GM21528 (cell line): ENCODE measurements at regions not wholly inside any gene's neighbourhood (a gene's known extent, or its start where the extent isn't known, plus 50 kb on each side); places are given as distances from the start of the nearest gene placed in this dataset.

Experiments
- ATAC-seq: cut with Tn5 transposase; IDR thresholded peaks from one replicate; pipeline ENCODE4 v1.9.1; 2021; ENCODE audit warnings: mild to moderate bottlenecking, moderate library complexity; ENCODE audit not compliant: unreplicated experiment, low FRiP score

DNA sequence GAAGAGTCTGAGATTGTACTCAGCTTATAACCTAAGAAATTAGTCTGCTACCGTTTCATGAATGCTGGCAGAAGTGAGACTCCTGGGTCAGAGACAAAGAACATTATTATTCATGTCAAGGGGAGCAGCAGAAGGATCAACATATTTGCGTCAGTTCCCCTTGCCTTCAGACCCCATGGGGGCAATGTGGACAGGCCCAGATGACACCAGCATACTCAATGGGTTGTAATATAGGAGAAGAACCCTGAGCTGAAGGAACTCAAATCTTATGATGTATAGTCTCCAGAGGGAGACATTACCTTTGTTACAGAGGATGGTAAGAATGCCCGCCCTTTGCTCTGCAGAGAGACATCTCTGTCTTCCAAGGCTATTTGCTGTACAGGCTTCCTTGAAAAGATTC lies 384.4 kb downstream of the EPM2A start:
- ATAC-seq: no peak

GRCh38 chr6:145352382-145353080 lies 382.8 kb downstream of the EPM2A start:
- no peak for ATAC-seq

- no peak for ATAC-seq
Measured at GRCh38 chr6:145360865-145361264, 374.5 kb downstream of the EPM2A start.

- ATAC-seq: no peak
Measured at GRCh38 chr6:145367149-145367548, 368.2 kb downstream of the EPM2A start.

GRCh38 chr6:145368075-145368474 lies 367.2 kb downstream of the EPM2A start:
- ATAC-seq: no peak

- ATAC-seq: no peak
Measured at GRCh38 chr6:145370559-145370958, 364.8 kb downstream of the EPM2A start.

GRCh38 chr6:145372671-145373151 lies 362.6 kb downstream of the EPM2A start:
- peak; percentile 98 for ATAC-seq

DNA sequence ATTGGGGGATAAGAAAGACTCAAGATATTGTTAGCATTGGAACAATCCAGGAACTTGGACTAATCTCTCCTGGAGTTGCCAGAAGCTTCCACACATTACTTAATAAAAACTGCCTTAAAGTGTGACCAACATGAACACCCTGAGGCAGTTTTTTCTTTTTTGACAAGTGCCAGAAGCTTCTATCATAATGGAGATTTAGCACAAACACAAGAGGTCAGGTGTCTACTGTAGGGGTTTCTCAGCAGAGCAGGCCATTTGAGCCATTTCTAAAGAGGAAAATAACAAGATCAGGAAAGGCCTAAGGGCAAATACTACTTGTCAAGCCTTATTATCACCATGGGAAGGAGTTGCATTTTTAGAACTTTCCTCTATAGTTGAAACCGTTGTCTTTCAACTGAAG lies 361.5 kb downstream of the EPM2A start:
- no peak for ATAC-seq

GRCh38 chr6:145374570-145374969 lies 360.8 kb downstream of the EPM2A start:
- no peak for ATAC-seq

GRCh38 chr6:145375502-145375901 lies 359.8 kb downstream of the EPM2A start:
- ATAC-seq: no peak

- no peak for ATAC-seq
Measured at GRCh38 chr6:145380186-145380585, 355.1 kb downstream of the EPM2A start.

GRCh38 chr6:145381941-145382340 lies 353.4 kb downstream of the EPM2A start:
- no peak for ATAC-seq

DNA sequence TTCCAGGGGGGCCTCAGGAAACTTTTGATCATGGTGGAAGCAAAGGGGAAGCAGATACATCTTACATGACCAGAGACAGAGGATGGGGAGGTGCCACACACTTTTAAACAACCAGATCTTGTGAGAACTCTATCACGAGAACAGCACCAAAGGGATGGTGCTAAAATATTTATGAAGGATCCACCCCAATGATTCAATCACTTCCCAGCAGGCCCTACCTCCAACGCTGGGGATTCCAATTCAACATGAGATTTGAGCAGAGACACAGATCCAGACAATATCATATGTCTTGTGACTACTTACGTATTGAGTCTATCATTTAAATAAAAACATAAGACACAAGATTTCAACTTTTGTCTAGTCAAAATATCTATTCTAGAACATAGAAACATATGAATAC lies 351.9 kb downstream of the EPM2A start:
- ATAC-seq: no peak

DNA sequence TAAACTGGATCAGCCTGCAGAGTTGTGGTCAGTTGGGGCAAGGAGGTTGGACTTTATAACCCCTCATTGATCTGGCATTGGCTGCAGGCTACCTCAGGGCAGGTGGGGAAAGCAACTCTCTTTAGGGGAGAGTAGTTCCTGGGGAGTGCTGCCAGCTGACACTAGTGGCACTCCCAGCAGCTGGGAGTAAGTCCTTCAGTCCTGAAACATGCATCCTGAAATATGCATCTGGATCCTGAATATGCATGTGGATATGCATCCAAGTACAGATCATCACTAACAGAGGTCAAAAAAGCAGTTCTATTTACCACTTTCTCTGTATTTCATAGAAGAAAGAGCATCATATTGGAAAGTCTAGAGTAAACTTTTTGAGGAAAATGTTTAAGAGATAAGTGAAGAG lies 350.8 kb downstream of the EPM2A start:
- ATAC-seq: no peak

- ATAC-seq: no peak
Measured at GRCh38 chr6:145396499-145396898, 338.8 kb downstream of the EPM2A start.

DNA sequence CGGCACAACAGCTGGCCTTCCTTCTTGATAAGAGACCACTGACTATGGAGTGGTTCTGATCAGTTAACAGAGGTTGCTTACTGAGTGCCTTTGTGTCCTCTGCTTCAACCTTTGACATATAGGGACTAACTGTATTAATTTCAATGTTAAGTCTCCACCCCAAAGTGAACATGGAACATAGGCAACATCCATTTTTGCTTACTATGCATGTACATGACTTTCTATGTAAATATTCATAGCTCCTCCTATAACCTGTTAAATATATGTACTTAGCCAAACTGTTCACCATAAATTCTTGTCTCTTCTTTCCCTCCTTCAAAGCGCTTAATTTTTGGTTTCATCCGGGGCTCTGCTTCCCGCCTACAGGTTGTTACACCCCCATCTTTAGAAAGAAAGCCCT lies 334.8 kb downstream of the EPM2A start:
- ATAC-seq: no peak

DNA sequence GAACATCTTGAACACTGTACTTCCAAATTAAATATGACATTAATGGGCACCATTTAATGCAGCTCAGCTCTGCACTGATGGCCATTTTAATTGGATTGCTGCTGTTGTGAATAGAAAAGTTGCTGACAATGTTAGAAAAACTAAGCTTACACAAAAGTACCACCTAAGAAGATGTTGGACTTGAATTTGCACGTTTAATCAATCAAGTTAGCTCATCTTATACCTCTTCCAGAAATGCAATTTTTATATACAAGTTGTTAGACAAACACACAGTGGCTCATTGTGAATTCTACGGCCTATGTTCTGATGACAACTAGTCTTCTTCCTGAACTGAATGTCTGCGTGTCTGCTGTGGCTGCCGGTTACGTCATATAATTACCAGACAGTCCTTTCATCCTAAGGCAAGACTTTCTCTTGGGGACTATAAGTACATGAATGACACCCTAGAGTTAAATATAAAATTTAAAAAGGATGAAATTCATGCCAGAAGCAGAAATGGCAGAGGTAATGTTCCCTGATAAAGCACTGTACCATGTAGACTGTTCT lies 330.2 kb downstream of the EPM2A start:
- no peak for ATAC-seq

DNA sequence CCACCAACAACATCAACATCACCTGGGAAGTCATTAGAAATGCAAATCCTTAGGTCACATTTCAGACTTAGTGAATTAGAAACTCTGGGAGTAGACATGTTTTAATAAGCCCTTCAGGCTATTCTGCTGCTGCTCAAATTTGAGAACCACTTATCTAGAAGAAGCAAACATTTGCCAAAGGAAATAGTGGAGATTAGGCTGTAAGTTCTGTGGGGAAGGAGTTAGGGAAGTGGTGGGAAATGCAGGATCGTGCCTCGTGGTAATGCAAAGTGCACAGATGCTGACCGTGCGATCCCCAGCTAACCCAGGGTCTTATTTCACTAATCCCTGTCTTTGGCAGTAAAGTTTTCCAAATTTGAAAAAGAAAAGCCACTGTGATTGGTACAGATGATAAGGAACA lies 328.5 kb downstream of the EPM2A start:
- no peak for ATAC-seq

DNA sequence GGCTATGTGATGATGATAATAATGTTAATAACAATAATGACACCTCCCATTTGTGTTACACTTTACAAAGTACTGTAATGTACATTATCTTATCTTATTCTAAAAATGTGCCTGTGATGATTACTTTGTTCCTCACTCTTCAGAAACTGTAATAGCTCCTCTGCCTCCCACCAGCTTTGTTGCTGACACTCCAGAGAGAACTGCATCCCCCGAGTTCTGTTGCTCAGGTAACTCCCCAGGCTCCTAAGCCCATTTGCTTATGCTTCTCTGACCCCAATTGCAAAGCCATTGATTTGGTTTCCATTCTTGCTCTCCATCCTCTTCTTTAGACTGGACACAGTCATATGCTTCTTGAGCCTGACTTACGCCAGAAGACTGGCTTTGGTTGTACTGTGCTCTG lies 319.7 kb downstream of the EPM2A start:
- ATAC-seq: no peak

GRCh38 chr6:145420599-145420998 lies 314.7 kb downstream of the EPM2A start:
- no peak for ATAC-seq

- no peak for ATAC-seq
Measured at GRCh38 chr6:145423936-145424335, 311.4 kb downstream of the EPM2A start.

- no peak for ATAC-seq
Measured at GRCh38 chr6:145427232-145427631, 308.1 kb downstream of the EPM2A start.
